ENCODE measurements at regions not wholly inside any gene's neighbourhood (a gene's known extent, or its start where the extent isn't known, plus 50 kb on each side); places are given as distances from the start of the nearest gene placed in this dataset.

GRCh38 chr20:10972219-10972860 is 298.5 kb upstream of the JAG1 start:
- Histone ChIP-seq H3K4me3 (no peak overlapping the region), H3K27ac (no peak overlapping the region)

GRCh38 chr20:10976051-10976450 is 302.3 kb upstream of the JAG1 start:
- no peak overlapping the region for H3K4me3 ChIP-seq
- no peak overlapping the region for H3K27ac ChIP-seq

- no peak overlapping the region for H3K4me3 ChIP-seq
- H3K27ac ChIP-seq, result no peak overlapping the region
Measured at GRCh38 chr20:10978019-10978702, 304.4 kb upstream of the JAG1 start.

- H3K4me3 ChIP-seq, result no peak overlapping the region
- no peak overlapping the region for H3K27ac ChIP-seq
Measured at GRCh38 chr20:10978713-10979112, 304.9 kb upstream of the JAG1 start.

GRCh38 chr20:10982692-10983091 is 308.9 kb upstream of the JAG1 start:
- Histone ChIP-seq H3K4me3 (no peak overlapping the region), H3K27ac (peak overlapping the region in 2 of 21 experiments; percentile 4)

GRCh38 chr20:10984294-10984693 is 310.5 kb upstream of the JAG1 start:
- Histone ChIP-seq H3K27ac (no peak overlapping the region), H3K4me3 (no peak overlapping the region)

- H3K4me3 ChIP-seq, result no peak overlapping the region
- H3K27ac ChIP-seq, result peak overlapping the region in 2 of 21 experiments; percentile 21 to 55
Measured at GRCh38 chr20:10984913-10985312, 311.1 kb upstream of the JAG1 start.

- peak overlapping the region in 4 of 21 experiments; percentile 9 to 55 (median 20) for H3K27ac ChIP-seq
- no peak overlapping the region for H3K4me3 ChIP-seq
Measured at GRCh38 chr20:10985536-10985935, 311.7 kb upstream of the JAG1 start.

- Histone ChIP-seq H3K4me3 (no peak overlapping the region), H3K27ac (peak overlapping the region in 1 of 21 experiments; percentile 55)
Measured at GRCh38 chr20:10986586-10986985, 312.8 kb upstream of the JAG1 start.

GRCh38 chr20:10987651-10988383 is 314.0 kb upstream of the JAG1 start:
- H3K27ac ChIP-seq, result peak overlapping the region in 1 of 21 experiments; percentile 59
- H3K4me3 ChIP-seq, result no peak overlapping the region

- Histone ChIP-seq H3K4me3 (no peak overlapping the region), H3K27ac (no peak overlapping the region)
Measured at GRCh38 chr20:10990625-10991382, 317.0 kb upstream of the JAG1 start.

GRCh38 chr20:10992731-10993130 is 318.9 kb upstream of the JAG1 start:
- no peak overlapping the region for H3K4me3 ChIP-seq

GRCh38 chr20:10994991-10995700 is 321.3 kb upstream of the JAG1 start:
- no peak overlapping the region for H3K27ac ChIP-seq

More at GRCh38 chr20:10992731-10993130, 318.9 kb upstream of the JAG1 start:
- no peak overlapping the region for H3K27ac ChIP-seq

GRCh38 chr20:10998476-10998875 is 324.7 kb upstream of the JAG1 start:
- Histone ChIP-seq H3K4me3 (no peak overlapping the region), H3K27ac (no peak overlapping the region)

More at GRCh38 chr20:10994991-10995700, 321.3 kb upstream of the JAG1 start:
- H3K4me3 ChIP-seq, result no peak overlapping the region

GRCh38 chr20:11000416-11000815 is 326.6 kb upstream of the JAG1 start:
- Histone ChIP-seq H3K4me3 (no peak overlapping the region), H3K27ac (peak overlapping the region in 2 of 21 experiments; percentile 15 to 24)

GRCh38 chr20:11001302-11001701 is 327.5 kb upstream of the JAG1 start:
- peak overlapping the region in 14 of 21 experiments; percentile 15 to 74 (median 45) for H3K27ac ChIP-seq
- no peak overlapping the region for H3K4me3 ChIP-seq

GRCh38 chr20:11001764-11002540 is 328.2 kb upstream of the JAG1 start:
- Histone ChIP-seq H3K4me3 (no peak overlapping the region), H3K27ac (peak overlapping the region in 18 of 21 experiments; percentile 14 to 74 (median 52))

GRCh38 chr20:11003341-11003740 is 329.5 kb upstream of the JAG1 start:
- Histone ChIP-seq H3K4me3 (no peak overlapping the region), H3K27ac (peak overlapping the region in 18 of 21 experiments; percentile 11 to 74 (median 52))

All from skin epidermis (tissue), 12 donors.